ENCODE measurements at regions not wholly inside any gene's neighbourhood (a gene's known extent, or its start where the extent isn't known, plus 50 kb on each side); places are given as distances from the start of the nearest gene placed in this dataset.

- DNase-seq = no peak
Measured at GRCh38 chr6:167643223-167643622, 183.5 kb upstream of the AFDN start.

- DNase-seq = no peak
Measured at GRCh38 chr6:167643716-167644115, 183.0 kb upstream of the AFDN start.

- no peak for DNase-seq
Measured at GRCh38 chr6:167644412-167645132, 182.1 kb upstream of the AFDN start.

GRCh38 chr6:167645368-167645767, 181.3 kb upstream of the AFDN start:
- DNase-seq = no peak

GRCh38 chr6:167647306-167647705, 179.4 kb upstream of the AFDN start:
- no peak for DNase-seq

- DNase-seq = no peak
Measured at GRCh38 chr6:167647737-167648470, 178.8 kb upstream of the AFDN start.

GRCh38 chr6:167648501-167649278, 178.0 kb upstream of the AFDN start:
- no peak for DNase-seq

GRCh38 chr6:167649476-167649875, 177.2 kb upstream of the AFDN start:
- no peak for DNase-seq

GRCh38 chr6:167650730-167651317, 175.9 kb upstream of the AFDN start:
- DNase-seq = no peak

- DNase-seq = no peak
Measured at GRCh38 chr6:167651318-167652041, 175.2 kb upstream of the AFDN start.

GRCh38 chr6:167652042-167652700, 174.5 kb upstream of the AFDN start:
- no peak for DNase-seq

GRCh38 chr6:167652701-167653095, 174.0 kb upstream of the AFDN start:
- DNase-seq = no peak

- DNase-seq = no peak
Measured at GRCh38 chr6:167653561-167653960, 173.2 kb upstream of the AFDN start.

- no peak for DNase-seq
Measured at GRCh38 chr6:167654389-167654788, 172.3 kb upstream of the AFDN start.

GRCh38 chr6:167655174-167655821, 171.4 kb upstream of the AFDN start:
- DNase-seq = no peak

GRCh38 chr6:167658106-167658505, 168.6 kb upstream of the AFDN start:
- no peak for DNase-seq

GRCh38 chr6:167659046-167659445, 167.7 kb upstream of the AFDN start:
- DNase-seq = no peak

GRCh38 chr6:167660424-167660823, 166.3 kb upstream of the AFDN start:
- no peak for DNase-seq

- DNase-seq = no peak
Measured at GRCh38 chr6:167660944-167661551, 165.7 kb upstream of the AFDN start.

- DNase-seq = no peak
Measured at GRCh38 chr6:167661552-167662044, 165.1 kb upstream of the AFDN start.
